ENCODE measurements at regions not wholly inside any gene's neighbourhood (a gene's known extent, or its start where the extent isn't known, plus 50 kb on each side); places are given as distances from the start of the nearest gene placed in this dataset.

DNA sequence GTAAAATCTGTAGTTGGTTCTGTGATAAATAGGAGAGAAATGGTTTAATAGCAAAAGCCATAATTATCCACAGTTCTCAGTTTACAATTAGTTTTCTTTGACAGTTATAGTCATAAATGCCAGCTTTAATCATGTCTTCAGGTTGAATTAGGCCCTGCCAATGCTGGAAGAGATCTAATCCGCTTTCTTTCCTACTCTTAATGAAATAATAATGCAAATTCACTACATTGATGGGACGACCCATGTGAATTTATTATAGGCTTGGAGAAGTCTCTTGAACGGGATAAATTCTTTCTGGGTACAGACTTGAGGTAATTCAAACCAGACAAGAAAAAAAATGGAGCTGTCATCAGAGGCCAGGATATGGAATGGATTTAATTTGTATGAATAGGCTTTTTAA lies 950.4 kb downstream of the EFNA5 start:
- RAD21 ChIA-PET (ENCODE audit: low non-redundant PET in 1 of 2, low total read pairs in 2 of 2, uncharacterized antibody in 2 of 2, unreplicated experiment in 2 of 2): no interaction called here
- BruUV-seq (replicated peaks): no TSS peak

More for the DNA sequence above, 950.4 kb downstream of the EFNA5 start:
- no peaks in the 10 kb centered on the region for H3K36me3 ChIP-seq (ENCODE audit: control insufficient read depth in 1 of 2, insufficient read depth in 2 of 2, low read length in 2 of 2)
- TF ChIP-seq, protein P1, sequence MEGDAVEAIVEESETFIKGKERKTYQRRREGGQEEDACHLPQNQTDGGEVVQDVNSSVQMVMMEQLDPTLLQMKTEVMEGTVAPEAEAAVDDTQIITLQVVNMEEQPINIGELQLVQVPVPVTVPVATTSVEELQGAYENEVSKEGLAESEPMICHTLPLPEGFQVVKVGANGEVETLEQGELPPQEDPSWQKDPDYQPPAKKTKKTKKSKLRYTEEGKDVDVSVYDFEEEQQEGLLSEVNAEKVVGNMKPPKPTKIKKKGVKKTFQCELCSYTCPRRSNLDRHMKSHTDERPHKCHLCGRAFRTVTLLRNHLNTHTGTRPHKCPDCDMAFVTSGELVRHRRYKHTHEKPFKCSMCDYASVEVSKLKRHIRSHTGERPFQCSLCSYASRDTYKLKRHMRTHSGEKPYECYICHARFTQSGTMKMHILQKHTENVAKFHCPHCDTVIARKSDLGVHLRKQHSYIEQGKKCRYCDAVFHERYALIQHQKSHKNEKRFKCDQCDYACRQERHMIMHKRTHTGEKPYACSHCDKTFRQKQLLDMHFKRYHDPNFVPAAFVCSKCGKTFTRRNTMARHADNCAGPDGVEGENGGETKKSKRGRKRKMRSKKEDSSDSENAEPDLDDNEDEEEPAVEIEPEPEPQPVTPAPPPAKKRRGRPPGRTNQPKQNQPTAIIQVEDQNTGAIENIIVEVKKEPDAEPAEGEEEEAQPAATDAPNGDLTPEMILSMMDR (IDR thresholded peaks at IDR 0.05 in 2 of 3, conservative IDR thresholded peaks at IDR 0.05 in 1 of 3; ENCODE audit: borderline replicate concordance in 1 of 3, insufficient read depth in 1 of 3, low read depth in 2 of 3, low read length in 2 of 3): no peak
- TF ChIP-seq ELF1 (IDR thresholded peaks at IDR 0.05; ENCODE audit: borderline replicate concordance, low read depth) (no peak), YY1 (IDR thresholded peaks at IDR 0.05; ENCODE audit: extremely low read depth, insufficient replicate concordance, low read depth, low read length) (no peak), RAD21 (IDR thresholded peaks at IDR 0.05; ENCODE audit: low read depth) (no peak), POLR2AphosphoS5 (IDR thresholded peaks at IDR 0.05; ENCODE audit: low read depth, low read length) (no peak), POLR2A (IDR thresholded peaks at IDR 0.05; ENCODE audit: borderline replicate concordance, extremely low read depth, insufficient read depth, insufficient read length) (no peak), SRF (IDR thresholded peaks at IDR 0.05; ENCODE audit: low read depth) (no peak), CBX3 (IDR thresholded peaks at IDR 0.05; ENCODE audit: low read depth) (no peak), ZNF274 (IDR thresholded peaks at IDR 0.05; ENCODE audit: low read depth, low read length) (no peak), JUND (IDR thresholded peaks at IDR 0.05) (no peak)
- TF ChIP-seq, protein P2, sequence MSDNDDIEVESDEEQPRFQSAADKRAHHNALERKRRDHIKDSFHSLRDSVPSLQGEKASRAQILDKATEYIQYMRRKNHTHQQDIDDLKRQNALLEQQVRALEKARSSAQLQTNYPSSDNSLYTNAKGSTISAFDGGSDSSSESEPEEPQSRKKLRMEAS (IDR thresholded peaks at IDR 0.05): no peak
- TF ChIP-seq, protein P3, sequence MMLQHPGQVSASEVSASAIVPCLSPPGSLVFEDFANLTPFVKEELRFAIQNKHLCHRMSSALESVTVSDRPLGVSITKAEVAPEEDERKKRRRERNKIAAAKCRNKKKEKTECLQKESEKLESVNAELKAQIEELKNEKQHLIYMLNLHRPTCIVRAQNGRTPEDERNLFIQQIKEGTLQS (IDR thresholded peaks at IDR 0.05): no peak
- no peaks in the 10 kb centered on the region for H3K27me3 ChIP-seq (ENCODE audit: insufficient read depth, low read length)
- H4K20me1 ChIP-seq (ENCODE audit: insufficient read depth): no peaks in the 10 kb centered on the region
- no peaks in the 10 kb centered on the region for H3K9me2 ChIP-seq (ENCODE audit: insufficient read depth)
- intact Hi-C loops (cut with micrococcal nuclease): no loop called here
- no peak overlapping the region for H3K27ac ChIP-seq (ENCODE audit: low read depth, low read length)
- H3K79me2 ChIP-seq (ENCODE audit: insufficient read depth, low read length): no peaks in the 10 kb centered on the region
- no peak overlapping the region for H3K9ac ChIP-seq (ENCODE audit: low read length)
- H3K4me2 ChIP-seq (ENCODE audit: low read length): no peak overlapping the region
- ChIA-PET CTCF (no interaction called here), POLR2A (no interaction called here)
- H3K4me3 ChIP-seq (replicated peaks in 1 of 2; ENCODE audit: low read depth in 1 of 2, low read length in 2 of 2): no peak overlapping the region
- no peaks in the 10 kb centered on the region for H3K4me1 ChIP-seq (ENCODE audit: control insufficient read depth in 1 of 2, insufficient read depth in 2 of 2, low read length in 2 of 2)
- no peaks in the 10 kb centered on the region for H3K9me3 ChIP-seq (ENCODE audit: control insufficient read depth in 1 of 2, insufficient read depth in 1 of 2, low read depth in 1 of 2, low read length in 2 of 2)
- H2AFZ ChIP-seq (ENCODE audit: low read depth, low read length, poor library complexity, severe bottlenecking): no peak overlapping the region
- ATAC-seq: no peak
- DNase-seq (ENCODE audit: low read depth, low spot score): no peak

Measured in HCT116 (cell line).